K562 (cell line): ENCODE measurements at regions not wholly inside any gene's neighbourhood (a gene's known extent, or its start where the extent isn't known, plus 50 kb on each side); places are given as distances from the start of the nearest gene placed in this dataset.

Experiments
- ATAC-seq: fragments of 200-7000 bp; cut with Tn5 transposase; 3 replicates; pipeline ENCODE4 v1.9.1; 2020; ENCODE audit warnings: moderate library complexity
- BruUV-seq: library from RNA; stranded (reverse); fragments of 400-500 nt; replicated peaks from 2 replicates; lab custom pipeline; 2021; lab: Mats Ljungman, UMichigan
- CTCF ChIA-PET: fragments of 300-600 bp; formaldehyde crosslinking; extraction: SDS; loops from one replicate; lab custom pipeline; 2021; ENCODE audit warnings: low intra/inter-chr PET ratio; lab: Yijun Ruan, JAX
- POLR2A ChIA-PET: fragments of 300-600, 350-650 bp; sonication (Branson Sonifier 250); formaldehyde crosslinking; extraction: SDS; loops from one replicate; lab custom pipeline; 2021; ENCODE audit warnings: antibody characterized with exemption, inconsistent platforms; lab: Yijun Ruan, JAX
- DNase-seq, 4 experiments: peaks; one replicate each; pipeline versions ENCODE4 v3.0.0 to v3.0.0-alpha.2; 2011 to 2018; ENCODE audit warnings: low spot score in 3 of 4, mixed read lengths in 3 of 4; ENCODE audit errors: extremely low read depth in 1 of 4
- FAIRE-seq: peaks from 2 replicates; lab custom pipeline; 2011; peaks lifted over from hg19 to GRCh38; lab: Jason Lieb, UNC
- H2AFZ ChIP-seq: 2 replicates; pipeline ENCODE4 v1.6.0; 2011; ENCODE audit warnings: low read depth, low read length, control low read depth, inconsistent platforms
- H3K27ac ChIP-seq: fragments of 200-600 bp; 3 replicates; pipeline ENCODE4 v1.8.0; 2011; ENCODE audit warnings: low read depth, mild to moderate bottlenecking, control low read depth, inconsistent platforms, low read length, moderate library complexity, mixed read lengths; ENCODE audit errors: extremely low read depth
- H3K27me3 ChIP-seq, 2 experiments: fragments of 300-600 bp in 1 of 2; 2 replicates in 1 of 2; 3 replicates in 1 of 2; pipeline versions ENCODE4 v1.6.0 to v1.8.0; 2011; ENCODE audit warnings: inconsistent platforms in 2 of 2, low read length in 2 of 2, mild to moderate bottlenecking in 1 of 2, mixed read lengths in 1 of 2, moderate library complexity in 1 of 2; ENCODE audit not compliant: control insufficient read depth in 2 of 2, insufficient read depth in 2 of 2
- H3K36me3 ChIP-seq: fragments of 300-600 bp; 3 replicates; pipeline ENCODE4 v1.8.0; 2011; ENCODE audit warnings: mild to moderate bottlenecking, low read length, inconsistent platforms; ENCODE audit not compliant: control insufficient read depth, insufficient read depth
- H3K4me1 ChIP-seq, 2 experiments: fragments of 200-600 bp in 1 of 2; replicated peaks in 1 of 2; 2 replicates in 1 of 2; 3 replicates in 1 of 2; pipeline versions ENCODE4 v1.5.1 to v1.8.0; 2011; ENCODE audit warnings: inconsistent platforms in 2 of 2, low read length in 2 of 2, mild to moderate bottlenecking in 1 of 2, mixed read lengths in 1 of 2, moderate library complexity in 1 of 2; ENCODE audit not compliant: control insufficient read depth in 2 of 2, insufficient read depth in 2 of 2
- H3K4me2 ChIP-seq: 2 replicates; pipeline ENCODE4 v1.6.1; 2011; ENCODE audit warnings: low read length, control low read depth, inconsistent platforms, mixed read lengths; ENCODE audit not compliant: insufficient read depth
- H3K4me3 ChIP-seq: fragments of 200-600 bp; sonication (generic), shearing (Covaris generic); 2 replicates; pipeline ENCODE4 v1.5.1; 2016; ENCODE audit warnings: control low read depth, inconsistent platforms
- H3K79me2 ChIP-seq: fragments of 200-600 bp; 3 replicates; pipeline ENCODE4 v1.8.0; 2011; ENCODE audit warnings: low read length, inconsistent platforms; ENCODE audit not compliant: control insufficient read depth, insufficient read depth
- H3K9ac ChIP-seq, 2 experiments: 2 replicates each; pipeline versions ENCODE4 v1.6.0 to v1.6.1; 2011; ENCODE audit warnings: low read depth in 2 of 2, low read length in 2 of 2, control low read depth in 1 of 2, inconsistent platforms in 1 of 2, mild to moderate bottlenecking in 1 of 2, mixed read lengths in 1 of 2; ENCODE audit not compliant: insufficient read depth in 1 of 2
- H3K9me1 ChIP-seq: one replicate; pipeline ENCODE4 v1.6.0; 2011; ENCODE audit warnings: inconsistent platforms, mild to moderate bottlenecking, low read length, moderate library complexity; ENCODE audit not compliant: control insufficient read depth, insufficient read depth
- H3K9me3 ChIP-seq: replicated peaks from 2 replicates; pipeline ENCODE4 v1.5.1; 2011; ENCODE audit warnings: low read depth, low read length, inconsistent platforms; ENCODE audit not compliant: control insufficient read depth, insufficient read depth
- H4K20me1 ChIP-seq: replicated peaks from 2 replicates; pipeline ENCODE4 v1.6.1; 2011; ENCODE audit warnings: low read length, inconsistent platforms, mixed read lengths; ENCODE audit not compliant: control insufficient read depth, insufficient read depth
- E4F1 ChIP-seq: fragments of 250-450 bp; sonication (Bioruptor Pico); IDR thresholded peaks from 2 replicates; pipeline ENCODE4 v1.5.0; 2021; ENCODE audit warnings: mild to moderate bottlenecking, borderline replicate concordance
- ELF4 ChIP-seq: fragments of 450-650 bp; formaldehyde crosslinking; IDR thresholded peaks from 2 replicates; pipeline ENCODE4 v1.4.0; 2022; ENCODE audit warnings: missing genetic modification characterization
- HES1 ChIP-seq: fragments of 450-650 bp; IDR thresholded peaks from 2 replicates; pipeline ENCODE4 v1.6.1; 2016; ENCODE audit warnings: low read depth, mild to moderate bottlenecking, moderate library complexity
- KLF13 ChIP-seq: fragments of 450-650 bp; IDR thresholded peaks from 2 replicates; pipeline ENCODE4 v1.6.1; 2016; ENCODE audit warnings: missing genetic modification characterization, low read depth, mild to moderate bottlenecking, missing compliant biosample characterization, moderate library complexity, borderline replicate concordance
- MECOM ChIP-seq: fragments of 250-450 bp; sonication (Bioruptor Pico); IDR thresholded peaks from 2 replicates; pipeline ENCODE4 v1.8.0; 2022; ENCODE audit warnings: inconsistent platforms
- SRSF9 ChIP-seq: fragments of 200-400 bp; formaldehyde crosslinking; IDR thresholded peaks from 2 replicates; pipeline ENCODE4 v1.6.1; 2017; ENCODE audit warnings: low read depth, low read length, borderline replicate concordance
- UBTF ChIP-seq, 2 experiments: IDR thresholded peaks; 2 replicates each; pipeline ENCODE4 v1.6.1; 2012; ENCODE audit warnings: improper control_type of control experiment in 2 of 2, low read depth in 2 of 2, low read length in 2 of 2, borderline replicate concordance in 1 of 2
- WGBS: fragments of 100-300 bp; shearing (Covaris generic); methylation state at CpG from one replicate; pipeline ENCODE4 v1.1.6; 2016; ENCODE audit warnings: low coverage, mixed read lengths; ENCODE audit not compliant: insufficient coverage; ENCODE audit errors: missing lambda C conversion rate; 5-methylcytosine and 5-hydroxymethylcytosine counted together
- in situ Hi-C: fragments of 300-500 bp; cut with MboI; formaldehyde crosslinking; loops from 4 replicates; pipeline ENCODE4 v1.15.0; 2018; ENCODE audit warnings: inconsistent platforms, mixed read lengths
- intact Hi-C: fragments of 100-400 bp; cut with micrococcal nuclease; formaldehyde crosslinking; loops from 2 replicates; pipeline ENCODE4 v1.14.2; 2022

- no peak for DNase-seq
- H3K36me3 ChIP-seq, result no peaks in the 10 kb centered on the region
- no peak overlapping the region for H3K4me3 ChIP-seq
- FAIRE-seq, result no peak
- no peaks in the 10 kb centered on the region for H3K79me2 ChIP-seq
- H3K4me1 ChIP-seq, result no peaks in the 10 kb centered on the region
- in situ Hi-C loops (no loop called here), intact Hi-C loops (no loop called here)
- BruUV-seq, result no TSS peak
- no peaks in the 10 kb centered on the region for H4K20me1 ChIP-seq
- WGBS, result 0% methylated on average over 2 of the region's 2 CpGs
- TF ChIP-seq HES1, result no peak
- TF ChIP-seq E4F1 (CRISPR knock-in tag), result no peak
- TF ChIP-seq MECOM (CRISPR knock-in tag), result no peak
- no peak for TF ChIP-seq ELF4
- TF ChIP-seq KLF13 (tag), result no peak
- no peak for TF ChIP-seq UBTF (IDR thresholded peaks at IDR 0.05; ENCODE audit: borderline replicate concordance in 1 of 2, low read depth in 2 of 2, low read length in 2 of 2)
- TF ChIP-seq SRSF9, result no peak
- no peaks in the 10 kb centered on the region for H3K27me3 ChIP-seq
- no peaks in the 10 kb centered on the region for H3K9me1 ChIP-seq
- no peak overlapping the region for H3K4me2 ChIP-seq
- H3K9ac ChIP-seq, result no peak overlapping the region
- H3K27ac ChIP-seq, result no peak overlapping the region
- ATAC-seq, result no peak
- POLR2A ChIA-PET, result no interaction called here
- no peak overlapping the region for H2AFZ ChIP-seq
- CTCF ChIA-PET, result no interaction called here
- H3K9me3 ChIP-seq, result no peaks in the 10 kb centered on the region
Measured at GRCh38 chr18:66742832-66743231, 138.9 kb upstream of the CDH19 start.
